ENCODE measurements at regions not wholly inside any gene's neighbourhood (a gene's known extent, or its start where the extent isn't known, plus 50 kb on each side); places are given as distances from the start of the nearest gene placed in this dataset.

- TF ChIP-seq SUZ12 (IDR thresholded peaks at IDR 0.05) (no peak), ELF4 (IDR thresholded peaks at IDR 0.05) (no peak), SP1 (IDR thresholded peaks at IDR 0.05) (no peak), ARNT (IDR thresholded peaks at IDR 0.05) (no peak), TARDBP (IDR thresholded peaks at IDR 0.05) (no peak), FOXA1 (IDR thresholded peaks at IDR 0.05) (no peak), FOXM1 (IDR thresholded peaks at IDR 0.05; ENCODE audit: borderline replicate concordance) (no peak), FOXK2 (IDR thresholded peaks at IDR 0.05) (no peak)
These were observed 98.0 kb upstream of the DEPDC1 start for GRCh38 chr1:68594851-68595250.

Measured in HEK293T (cell line).